ENCODE measurements at regions not wholly inside any gene's neighbourhood (a gene's known extent, or its start where the extent isn't known, plus 50 kb on each side); places are given as distances from the start of the nearest gene placed in this dataset.
"Not testable (repeated sequence)": the region's sequence is repeated elsewhere in the genome, so short reads cannot be mapped to it uniquely, and the experiment has no call there.

DNA sequence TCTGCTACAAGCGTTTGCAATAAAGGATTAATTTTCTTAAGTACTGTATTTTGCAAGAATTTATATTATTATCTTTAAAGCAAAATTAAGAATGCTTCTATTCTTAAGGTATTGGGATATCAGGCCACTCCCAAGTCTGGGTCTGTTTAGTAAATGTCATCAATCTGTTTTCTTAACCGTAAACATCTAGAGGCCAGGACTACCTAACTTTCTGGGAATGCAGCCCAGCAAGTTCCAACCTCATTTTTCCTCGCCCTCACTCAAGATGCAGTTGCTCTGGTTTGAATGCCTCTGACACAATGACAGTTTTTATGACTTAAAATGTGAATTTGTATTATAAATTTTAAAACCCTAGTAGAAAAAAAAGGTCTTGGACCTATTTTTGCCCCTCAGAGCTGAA, 143.5 kb downstream of the INHBA start:
- no peaks in the 10 kb centered on the region for H3K27me3 ChIP-seq (replicated peaks; ENCODE audit: insufficient read depth)
- ATAC-seq (ENCODE audit: insufficient number of reproducible peaks, low FRiP score, low read depth) (no peak), DNase-seq (ENCODE audit: low spot score) (no peak)
- no peak overlapping the region for H3K27ac ChIP-seq
- no peaks in the 10 kb centered on the region for H3K4me1 ChIP-seq (ENCODE audit: control insufficient read depth in 1 of 2, low read depth in 2 of 2)
- TF ChIP-seq, protein P1, sequence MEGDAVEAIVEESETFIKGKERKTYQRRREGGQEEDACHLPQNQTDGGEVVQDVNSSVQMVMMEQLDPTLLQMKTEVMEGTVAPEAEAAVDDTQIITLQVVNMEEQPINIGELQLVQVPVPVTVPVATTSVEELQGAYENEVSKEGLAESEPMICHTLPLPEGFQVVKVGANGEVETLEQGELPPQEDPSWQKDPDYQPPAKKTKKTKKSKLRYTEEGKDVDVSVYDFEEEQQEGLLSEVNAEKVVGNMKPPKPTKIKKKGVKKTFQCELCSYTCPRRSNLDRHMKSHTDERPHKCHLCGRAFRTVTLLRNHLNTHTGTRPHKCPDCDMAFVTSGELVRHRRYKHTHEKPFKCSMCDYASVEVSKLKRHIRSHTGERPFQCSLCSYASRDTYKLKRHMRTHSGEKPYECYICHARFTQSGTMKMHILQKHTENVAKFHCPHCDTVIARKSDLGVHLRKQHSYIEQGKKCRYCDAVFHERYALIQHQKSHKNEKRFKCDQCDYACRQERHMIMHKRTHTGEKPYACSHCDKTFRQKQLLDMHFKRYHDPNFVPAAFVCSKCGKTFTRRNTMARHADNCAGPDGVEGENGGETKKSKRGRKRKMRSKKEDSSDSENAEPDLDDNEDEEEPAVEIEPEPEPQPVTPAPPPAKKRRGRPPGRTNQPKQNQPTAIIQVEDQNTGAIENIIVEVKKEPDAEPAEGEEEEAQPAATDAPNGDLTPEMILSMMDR (IDR thresholded peaks at IDR 0.05), result no peak
- no peaks in the 10 kb centered on the region for H3K9me3 ChIP-seq
- no peak overlapping the region for H3K4me3 ChIP-seq
- H3K36me3 ChIP-seq, result no peaks in the 10 kb centered on the region

GRCh38 chr7:41554481-41554880, 148.4 kb downstream of the INHBA start:
- no peak for DNase-seq (ENCODE audit: low spot score)
- Histone ChIP-seq H3K27me3 (replicated peaks; ENCODE audit: insufficient read depth) (no peaks in the 10 kb centered on the region), H3K36me3 (no peaks in the 10 kb centered on the region), H3K9me3 (no peaks in the 10 kb centered on the region), H3K4me1 (ENCODE audit: control insufficient read depth in 1 of 2, low read depth in 2 of 2) (no peaks in the 10 kb centered on the region), H3K4me3 (no peak overlapping the region), H3K27ac (no peak overlapping the region)
- TF ChIP-seq, protein P1 (IDR thresholded peaks at IDR 0.05), result no peak
- no peak for ATAC-seq (ENCODE audit: insufficient number of reproducible peaks, low FRiP score, low read depth)

- not testable (repeated sequence) for H3K9me3 ChIP-seq; H3K36me3 ChIP-seq; H3K4me1 ChIP-seq (ENCODE audit: control insufficient read depth in 1 of 2, low read depth in 2 of 2); H3K4me3 ChIP-seq; ATAC-seq (ENCODE audit: insufficient number of reproducible peaks, low FRiP score, low read depth); DNase-seq (ENCODE audit: low spot score); H3K27me3 ChIP-seq (replicated peaks; ENCODE audit: insufficient read depth); H3K27ac ChIP-seq
These were observed 152.8 kb downstream of the INHBA start for GRCh38 chr7:41550046-41550445.

- DNase-seq (ENCODE audit: low spot score) (no peak), ATAC-seq (ENCODE audit: insufficient number of reproducible peaks, low FRiP score, low read depth) (no peak)
- TF ChIP-seq, protein P1 (IDR thresholded peaks at IDR 0.05), result no peak
- Histone ChIP-seq H3K4me1 (ENCODE audit: control insufficient read depth in 1 of 2, low read depth in 2 of 2) (no peaks in the 10 kb centered on the region), H3K9me3 (no peaks in the 10 kb centered on the region), H3K4me3 (no peak overlapping the region), H3K36me3 (no peaks in the 10 kb centered on the region), H3K27ac (no peak overlapping the region), H3K27me3 (replicated peaks; ENCODE audit: insufficient read depth) (no peaks in the 10 kb centered on the region)
These were observed 158.6 kb downstream of the INHBA start for GRCh38 chr7:41544241-41544640.

GRCh38 chr7:41540601-41541000, 162.3 kb downstream of the INHBA start:
- H3K4me3 ChIP-seq, result no peak overlapping the region
- H3K27ac ChIP-seq, result no peak overlapping the region
- TF ChIP-seq, protein P1 (IDR thresholded peaks at IDR 0.05), result no peak
- H3K4me1 ChIP-seq (ENCODE audit: control insufficient read depth in 1 of 2, low read depth in 2 of 2), result no peaks in the 10 kb centered on the region
- no peak for DNase-seq (ENCODE audit: low spot score)
- no peak for ATAC-seq (ENCODE audit: insufficient number of reproducible peaks, low FRiP score, low read depth)
- H3K9me3 ChIP-seq, result no peaks in the 10 kb centered on the region
- no peaks in the 10 kb centered on the region for H3K36me3 ChIP-seq
- no peaks in the 10 kb centered on the region for H3K27me3 ChIP-seq (replicated peaks; ENCODE audit: insufficient read depth)
